Transverse colon (tissue), 4 donors: ENCODE measurements at regions not wholly inside any gene's neighbourhood (a gene's known extent, or its start where the extent isn't known, plus 50 kb on each side); places are given as distances from the start of the nearest gene placed in this dataset.

Experiments used
- EP300 ChIP-seq: sonication (generic); formaldehyde crosslinking; IDR thresholded peaks from one replicate; pipeline ENCODE4 v1.6.1; 2017; ENCODE audit warnings: antibody characterized with exemption, low read depth
- POLR2A ChIP-seq: fragments of 450-650 bp; IDR thresholded peaks from one replicate; pipeline ENCODE4 v1.6.1; 2016; ENCODE audit warnings: antibody characterized with exemption, mild to moderate bottlenecking, moderate library complexity
- POLR2AphosphoS5 ChIP-seq, 3 donors: sonication (generic); formaldehyde crosslinking; IDR thresholded peaks; one replicate each; pipeline ENCODE4 v1.6.1; 2016; ENCODE audit warnings: antibody characterized with exemption in 3 of 3
- TF ChIP-seq, protein P1 (sequence below), 5 experiments: fragments of 200-600 bp in 3 of 5; fragments of 450-650 bp in 2 of 5; sonication (generic) in 3 of 5; IDR thresholded peaks; 1 replicate in 2 of 5; 2 replicates in 3 of 5; pipeline ENCODE4 v1.5.1; 2016 to 2017; ENCODE audit warnings: antibody characterized with exemption in 5 of 5, inconsistent platforms in 3 of 5, mild to moderate bottlenecking in 2 of 5, moderate library complexity in 1 of 5

DNA sequence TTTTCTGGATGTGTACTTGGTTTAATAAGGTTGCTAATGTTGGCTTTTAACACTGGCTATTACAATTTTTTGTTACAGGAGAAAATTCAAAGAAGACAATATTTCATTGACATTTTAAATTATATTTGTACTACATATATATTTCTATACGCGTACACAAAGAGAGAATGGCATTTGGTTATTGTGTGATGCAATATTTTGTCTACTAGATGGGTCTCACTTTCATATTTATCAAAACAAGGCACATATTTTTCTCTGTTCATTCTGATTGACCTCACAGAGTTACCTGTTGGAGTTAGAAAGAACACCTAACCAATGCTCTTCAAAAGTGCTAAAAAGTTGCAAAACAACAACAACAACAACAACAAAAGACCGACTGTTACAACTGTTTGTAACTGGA lies 50.2 kb upstream of the VGLL3 start:
- TF ChIP-seq, protein P1, sequence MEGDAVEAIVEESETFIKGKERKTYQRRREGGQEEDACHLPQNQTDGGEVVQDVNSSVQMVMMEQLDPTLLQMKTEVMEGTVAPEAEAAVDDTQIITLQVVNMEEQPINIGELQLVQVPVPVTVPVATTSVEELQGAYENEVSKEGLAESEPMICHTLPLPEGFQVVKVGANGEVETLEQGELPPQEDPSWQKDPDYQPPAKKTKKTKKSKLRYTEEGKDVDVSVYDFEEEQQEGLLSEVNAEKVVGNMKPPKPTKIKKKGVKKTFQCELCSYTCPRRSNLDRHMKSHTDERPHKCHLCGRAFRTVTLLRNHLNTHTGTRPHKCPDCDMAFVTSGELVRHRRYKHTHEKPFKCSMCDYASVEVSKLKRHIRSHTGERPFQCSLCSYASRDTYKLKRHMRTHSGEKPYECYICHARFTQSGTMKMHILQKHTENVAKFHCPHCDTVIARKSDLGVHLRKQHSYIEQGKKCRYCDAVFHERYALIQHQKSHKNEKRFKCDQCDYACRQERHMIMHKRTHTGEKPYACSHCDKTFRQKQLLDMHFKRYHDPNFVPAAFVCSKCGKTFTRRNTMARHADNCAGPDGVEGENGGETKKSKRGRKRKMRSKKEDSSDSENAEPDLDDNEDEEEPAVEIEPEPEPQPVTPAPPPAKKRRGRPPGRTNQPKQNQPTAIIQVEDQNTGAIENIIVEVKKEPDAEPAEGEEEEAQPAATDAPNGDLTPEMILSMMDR (IDR thresholded peaks at IDR 0.05): no peak
- TF ChIP-seq POLR2A: no peak
- no peak for TF ChIP-seq EP300
- no peak for TF ChIP-seq POLR2AphosphoS5 (IDR thresholded peaks at IDR 0.05)
